ENCODE measurements at regions not wholly inside any gene's neighbourhood (a gene's known extent, or its start where the extent isn't known, plus 50 kb on each side); places are given as distances from the start of the nearest gene placed in this dataset.

DNA sequence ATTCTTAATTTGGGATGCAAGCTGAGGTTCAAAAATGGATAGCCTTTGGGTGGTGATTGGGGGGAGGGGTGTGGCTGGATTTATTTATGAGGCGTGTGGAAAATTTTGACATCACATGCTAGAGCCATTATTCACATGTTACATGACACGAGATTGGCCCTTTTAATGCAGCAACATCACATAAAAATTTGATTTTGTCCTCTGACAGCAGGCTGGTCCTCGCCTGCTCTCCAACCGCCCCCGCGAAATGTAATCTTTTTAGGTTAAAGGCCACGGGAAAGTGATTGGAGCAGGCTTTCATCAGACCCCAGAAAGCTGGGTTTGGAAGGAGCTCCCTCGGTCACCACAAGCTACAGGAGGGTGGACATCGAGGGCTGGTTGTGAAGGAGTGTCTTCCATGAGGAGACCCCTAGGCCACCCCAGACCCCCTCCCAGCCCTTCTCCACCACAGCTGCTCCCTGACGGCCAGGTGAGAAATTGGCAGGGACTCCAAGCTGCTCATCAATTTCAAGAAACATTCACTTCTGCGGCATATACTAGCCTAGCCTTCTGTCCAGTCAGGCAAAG lies 502.7 kb upstream of the PSMD7 start:
- H3K36me3 ChIP-seq, result no peaks in the 10 kb centered on the region
- TF ChIP-seq CTCF (IDR thresholded peaks at IDR 0.05), result no peak
- H3K4me3 ChIP-seq (ENCODE audit: low read depth in 1 of 2, low read length in 1 of 2), result no peak overlapping the region
- no peak overlapping the region for H3K27ac ChIP-seq
- no peaks in the 10 kb centered on the region for H3K27me3 ChIP-seq
- H3K4me1 ChIP-seq (ENCODE audit: control insufficient read depth in 1 of 2, insufficient read depth in 1 of 2, low read depth in 1 of 2, low read length in 1 of 2), result no peaks in the 10 kb centered on the region
- H3K9me3 ChIP-seq, result no peaks in the 10 kb centered on the region

DNA sequence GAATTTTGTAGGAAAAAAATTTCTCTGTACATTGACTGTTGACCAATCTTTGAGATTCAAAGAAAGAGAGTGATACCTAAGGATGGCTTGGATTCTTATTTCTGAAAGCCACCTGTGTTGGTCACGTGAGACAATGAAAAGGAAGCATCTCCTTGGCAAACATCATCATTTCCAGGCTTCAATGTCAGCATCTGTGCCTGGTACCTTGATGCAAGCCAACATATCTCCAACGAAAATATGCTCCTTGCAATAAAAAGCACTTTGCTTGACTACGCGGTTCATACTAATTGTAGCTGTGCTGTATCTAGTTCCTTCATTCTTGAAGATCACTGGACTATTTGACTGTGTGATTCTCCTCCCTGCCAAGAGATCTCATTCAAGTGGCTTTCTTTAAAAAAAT lies 503.4 kb upstream of the PSMD7 start:
- no peak for TF ChIP-seq CTCF (IDR thresholded peaks at IDR 0.05)

DNA sequence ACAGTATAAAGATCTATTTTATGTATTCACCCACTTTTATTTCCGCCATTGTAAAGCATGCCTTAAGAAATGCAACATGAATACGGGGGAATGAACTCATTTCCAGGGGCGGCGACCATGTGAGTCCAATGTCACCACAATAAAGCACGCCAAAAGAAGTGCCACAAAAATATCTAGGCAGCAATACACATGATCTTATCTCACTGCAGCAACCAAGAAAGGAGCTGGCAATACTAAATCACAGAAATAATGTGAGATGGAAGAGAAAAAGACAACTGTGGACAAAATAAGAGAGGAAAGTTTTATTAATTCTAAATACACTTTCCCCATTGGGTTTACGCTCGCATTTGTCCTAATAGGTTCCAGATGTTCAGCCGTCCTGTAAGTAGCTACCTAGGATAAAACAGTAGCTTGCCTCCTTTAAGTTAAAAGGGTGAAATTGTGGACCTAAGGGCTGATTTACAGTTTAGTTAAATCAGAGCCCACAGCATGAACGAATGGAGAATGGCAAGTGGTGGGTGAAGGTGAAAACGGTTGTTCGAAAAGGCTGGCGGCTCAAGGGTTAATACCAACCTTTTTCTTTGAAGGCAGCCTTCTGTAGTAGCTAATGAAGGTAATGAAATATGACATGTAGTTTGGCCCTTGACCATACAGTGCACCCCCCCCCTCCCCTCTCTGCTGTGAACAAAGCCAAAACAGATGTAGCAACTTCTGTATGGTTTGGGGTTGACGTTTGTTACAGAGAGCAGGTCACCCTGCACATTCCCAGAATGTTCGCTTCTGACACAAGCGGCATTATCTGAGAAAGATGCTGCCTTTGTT lies 504.2 kb upstream of the PSMD7 start:
- H3K27ac ChIP-seq, result no peak overlapping the region
- H3K36me3 ChIP-seq, result no peaks in the 10 kb centered on the region
- no peaks in the 10 kb centered on the region for H3K9me3 ChIP-seq
- no peaks in the 10 kb centered on the region for H3K4me1 ChIP-seq (ENCODE audit: control insufficient read depth in 1 of 2, insufficient read depth in 1 of 2, low read depth in 1 of 2, low read length in 1 of 2)
- TF ChIP-seq CTCF (IDR thresholded peaks at IDR 0.05), result no peak
- H3K27me3 ChIP-seq, result no peaks in the 10 kb centered on the region
- H3K4me3 ChIP-seq (ENCODE audit: low read depth in 1 of 2, low read length in 1 of 2), result no peak overlapping the region

More for the DNA sequence above, 503.4 kb upstream of the PSMD7 start:
- Histone ChIP-seq H3K36me3 (no peaks in the 10 kb centered on the region), H3K27ac (no peak overlapping the region), H3K9me3 (no peaks in the 10 kb centered on the region), H3K4me3 (ENCODE audit: low read depth in 1 of 2, low read length in 1 of 2) (no peak overlapping the region), H3K27me3 (no peaks in the 10 kb centered on the region), H3K4me1 (ENCODE audit: control insufficient read depth in 1 of 2, insufficient read depth in 1 of 2, low read depth in 1 of 2, low read length in 1 of 2) (no peaks in the 10 kb centered on the region)

DNA sequence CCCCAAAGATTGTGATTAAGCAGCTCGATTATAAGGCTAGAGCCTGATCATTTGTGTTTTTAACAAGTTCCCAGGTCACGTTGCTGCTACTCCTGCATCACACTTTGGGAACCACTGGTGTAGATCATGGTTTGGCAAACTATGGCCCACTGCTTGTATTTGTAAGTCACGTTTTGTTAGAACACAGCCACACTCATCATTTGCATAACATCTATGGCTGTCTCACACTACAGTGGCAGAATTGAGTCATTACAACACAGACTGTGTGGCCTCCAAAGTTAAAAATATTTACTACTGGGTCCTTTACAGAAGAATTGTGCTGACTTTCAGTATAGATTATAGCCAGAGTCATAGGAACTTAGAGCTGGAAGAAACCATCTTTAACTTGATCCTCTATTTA lies 515.3 kb upstream of the PSMD7 start:
- Histone ChIP-seq H3K27me3 (no peaks in the 10 kb centered on the region), H3K9me3 (no peaks in the 10 kb centered on the region), H3K27ac (no peak overlapping the region), H3K4me1 (ENCODE audit: control insufficient read depth in 1 of 2, insufficient read depth in 1 of 2, low read depth in 1 of 2, low read length in 1 of 2) (no peaks in the 10 kb centered on the region), H3K4me3 (ENCODE audit: low read depth in 1 of 2, low read length in 1 of 2) (no peak overlapping the region), H3K36me3 (no peaks in the 10 kb centered on the region)
- no peak for TF ChIP-seq CTCF (IDR thresholded peaks at IDR 0.05)

DNA sequence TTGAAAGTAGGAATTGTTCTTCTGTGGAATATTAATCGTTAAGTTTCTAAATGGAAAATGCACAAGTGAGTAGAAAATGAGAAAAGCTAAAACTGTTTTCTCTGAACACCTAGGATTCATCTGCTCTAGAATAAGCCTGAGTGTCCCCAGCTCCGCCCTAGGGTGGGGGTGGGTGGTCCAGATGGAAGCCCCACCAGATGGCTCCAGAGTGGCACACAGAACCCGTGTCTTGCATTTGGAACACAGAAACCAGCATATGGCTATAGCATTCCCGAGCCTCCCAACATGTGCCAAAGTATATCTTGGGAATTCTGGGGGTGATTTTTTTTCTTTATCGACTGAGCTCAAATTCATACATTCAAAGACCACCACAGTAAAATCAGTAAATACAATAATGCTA lies 517.7 kb upstream of the PSMD7 start:
- no peak for TF ChIP-seq CTCF (IDR thresholded peaks at IDR 0.05)
- no peaks in the 10 kb centered on the region for H3K27me3 ChIP-seq
- H3K4me1 ChIP-seq (ENCODE audit: control insufficient read depth in 1 of 2, insufficient read depth in 1 of 2, low read depth in 1 of 2, low read length in 1 of 2), result no peaks in the 10 kb centered on the region
- no peaks in the 10 kb centered on the region for H3K36me3 ChIP-seq
- H3K9me3 ChIP-seq, result no peaks in the 10 kb centered on the region
- H3K4me3 ChIP-seq (ENCODE audit: low read depth in 1 of 2, low read length in 1 of 2), result no peak overlapping the region
- H3K27ac ChIP-seq, result no peak overlapping the region

All from neutrophil (primary cell).